ENCODE measurements at regions not wholly inside any gene's neighbourhood (a gene's known extent, or its start where the extent isn't known, plus 50 kb on each side); places are given as distances from the start of the nearest gene placed in this dataset.

DNA sequence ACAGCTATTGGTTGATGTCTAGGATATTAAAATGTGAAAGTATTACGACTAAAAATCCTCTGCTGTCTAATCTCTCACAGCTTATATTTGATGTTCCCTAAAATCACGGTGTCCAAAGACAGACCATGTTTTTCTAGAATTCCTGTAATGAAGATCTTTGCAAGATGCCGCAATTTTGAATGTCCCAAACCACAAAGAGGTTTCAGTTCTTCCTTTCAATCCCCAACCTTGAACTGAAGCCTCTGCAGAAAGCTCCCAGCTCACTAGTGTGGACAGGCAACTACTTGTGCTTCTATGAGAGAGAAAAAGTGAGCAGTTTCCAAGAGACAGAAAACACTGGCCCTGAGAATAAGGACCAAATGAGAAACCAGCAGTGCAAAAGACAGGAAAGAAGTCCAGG is 370.1 kb downstream of the FOXA2 start (continued):
- TF ChIP-seq, protein P1, sequence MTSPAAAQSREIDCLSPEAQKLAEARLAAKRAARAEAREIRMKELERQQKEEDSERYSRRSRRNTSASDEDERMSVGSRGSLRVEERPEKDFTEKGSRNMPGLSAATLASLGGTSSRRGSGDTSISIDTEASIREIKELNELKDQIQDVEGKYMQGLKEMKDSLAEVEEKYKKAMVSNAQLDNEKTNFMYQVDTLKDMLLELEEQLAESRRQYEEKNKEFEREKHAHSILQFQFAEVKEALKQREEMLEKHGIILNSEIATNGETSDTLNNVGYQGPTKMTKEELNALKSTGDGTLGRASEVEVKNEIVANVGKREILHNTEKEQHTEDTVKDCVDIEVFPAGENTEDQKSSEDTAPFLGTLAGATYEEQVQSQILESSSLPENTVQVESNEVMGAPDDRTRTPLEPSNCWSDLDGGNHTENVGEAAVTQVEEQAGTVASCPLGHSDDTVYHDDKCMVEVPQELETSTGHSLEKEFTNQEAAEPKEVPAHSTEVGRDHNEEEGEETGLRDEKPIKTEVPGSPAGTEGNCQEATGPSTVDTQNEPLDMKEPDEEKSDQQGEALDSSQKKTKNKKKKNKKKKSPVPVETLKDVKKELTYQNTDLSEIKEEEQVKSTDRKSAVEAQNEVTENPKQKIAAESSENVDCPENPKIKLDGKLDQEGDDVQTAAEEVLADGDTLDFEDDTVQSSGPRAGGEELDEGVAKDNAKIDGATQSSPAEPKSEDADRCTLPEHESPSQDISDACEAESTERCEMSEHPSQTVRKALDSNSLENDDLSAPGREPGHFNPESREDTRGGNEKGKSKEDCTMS (CRISPR knock-in tag; conservative IDR thresholded peaks at IDR 0.05): no peak

- H3K36me3 ChIP-seq (replicated peaks in 1 of 2; ENCODE audit: control insufficient read depth in 1 of 2, insufficient read depth in 2 of 2, low read length in 2 of 2): no peaks in the 10 kb centered on the region
- no peak overlapping the region for H3K4me3 ChIP-seq (replicated peaks in 1 of 3; ENCODE audit: insufficient read depth in 1 of 3, low read depth in 2 of 3, low read length in 3 of 3)
- no peak overlapping the region for H3K27ac ChIP-seq (ENCODE audit: extremely low read length, insufficient read depth, low read length)
- intact Hi-C loops (cut with micrococcal nuclease; ENCODE audit: unreplicated experiment): no loop called here
- no peak overlapping the region for H2AFZ ChIP-seq (ENCODE audit: low read length)
- no peaks in the 10 kb centered on the region for H3K4me1 ChIP-seq (ENCODE audit: insufficient read depth, low read length)
- TF ChIP-seq ZNF644 (CRISPR knock-in tag; IDR thresholded peaks at IDR 0.05; ENCODE audit: low read depth) (no peak), GLI4 (CRISPR knock-in tag; IDR thresholded peaks at IDR 0.05; ENCODE audit: borderline replicate concordance) (no peak), SIN3A (IDR thresholded peaks at IDR 0.05; ENCODE audit: borderline replicate concordance, low read depth, low read length) (no peak), MTF2 (CRISPR knock-in tag; IDR thresholded peaks at IDR 0.05; ENCODE audit: borderline replicate concordance) (no peak), ZNF841 (CRISPR knock-in tag; IDR thresholded peaks at IDR 0.05; ENCODE audit: borderline replicate concordance) (no peak)
- BruUV-seq (replicated peaks): no TSS peak
- 0% methylated on average over 4 of the region's 4 CpGs for WGBS (ENCODE audit: low lambda C conversion rate)
- H3K9me3 ChIP-seq (ENCODE audit: low read length): no peaks in the 10 kb centered on the region
- FAIRE-seq (no peak), DNase-seq (ENCODE audit: low spot score) (no peak), ATAC-seq (no peak)
- H3K27me3 ChIP-seq (ENCODE audit: control insufficient read depth in 1 of 2, insufficient read depth in 2 of 2, low read length in 2 of 2): peaks cover 2 to 29% of the 10 kb centered on the region in 2 experiments; a peak in 3 of 5 replicates
- no peaks in the 10 kb centered on the region for H3K79me2 ChIP-seq (ENCODE audit: insufficient read depth, low read length)
- no peaks in the 10 kb centered on the region for H4K20me1 ChIP-seq (ENCODE audit: insufficient read depth, low read length)
- ChIA-PET POLR2A (no interaction called here), CTCF (ENCODE audit: low intra/inter-chr PET ratio, low total read pairs) (no interaction called here)
- no peak overlapping the region for H3K4me2 ChIP-seq (ENCODE audit: low read depth, low read length)
- in situ Hi-C loops (cut with HindIII; ENCODE audit: extremely low pct_ligation_motif_present, low pct_unique_long_range_greater_than_20kb): no loop called here
- H3K9ac ChIP-seq (ENCODE audit: insufficient read depth, low read depth, low read length): no peak overlapping the region
These were observed 371.1 kb downstream of the FOXA2 start for GRCh38 chr20:22213271-22213670.

Measured in HepG2 (cell line).